GM19238 (cell line): ENCODE measurements at regions not wholly inside any gene's neighbourhood (a gene's known extent, or its start where the extent isn't known, plus 50 kb on each side); places are given as distances from the start of the nearest gene placed in this dataset.

Experiments used
- DNase-seq: peaks from one replicate; pipeline ENCODE4 v3.0.0; 2011; ENCODE audit warnings: low spot score; ENCODE audit not compliant: insufficient read length

GRCh38 chr4:170325599-170325998 lies 235.8 kb upstream of the AADAT start:
- no peak for DNase-seq

- no peak for DNase-seq
These were observed 233.9 kb upstream of the AADAT start for GRCh38 chr4:170323623-170324022.

- no peak for DNase-seq
These were observed 217.4 kb upstream of the AADAT start for GRCh38 chr4:170307182-170307581.

- no peak for DNase-seq
These were observed 216.5 kb upstream of the AADAT start for GRCh38 chr4:170306208-170306607.

- DNase-seq = no peak
These were observed 215.9 kb upstream of the AADAT start for GRCh38 chr4:170305627-170306026.

GRCh38 chr4:170281027-170281426 lies 191.3 kb upstream of the AADAT start:
- DNase-seq = no peak

GRCh38 chr4:170278460-170278859 lies 188.7 kb upstream of the AADAT start:
- no peak for DNase-seq

- DNase-seq = no peak
These were observed 184.9 kb upstream of the AADAT start for GRCh38 chr4:170274616-170275015.

- no peak for DNase-seq
These were observed 183.2 kb upstream of the AADAT start for GRCh38 chr4:170272959-170273358.

- DNase-seq = no peak
These were observed 182.0 kb upstream of the AADAT start for GRCh38 chr4:170271723-170272122.

GRCh38 chr4:170270628-170271027 lies 180.9 kb upstream of the AADAT start:
- DNase-seq = no peak

- DNase-seq = no peak
These were observed 180.2 kb upstream of the AADAT start for GRCh38 chr4:170269950-170270349.

GRCh38 chr4:170259631-170260153 lies 169.9 kb upstream of the AADAT start:
- DNase-seq = peak; percentile 7

GRCh38 chr4:170256807-170257206 lies 167.1 kb upstream of the AADAT start:
- DNase-seq = no peak

- no peak for DNase-seq
These were observed 158.8 kb upstream of the AADAT start for GRCh38 chr4:170248576-170248975.

GRCh38 chr4:170248029-170248428 lies 158.3 kb upstream of the AADAT start:
- no peak for DNase-seq

- DNase-seq = no peak
These were observed 157.8 kb upstream of the AADAT start for GRCh38 chr4:170247596-170247995.

- DNase-seq = no peak
These were observed 154.0 kb upstream of the AADAT start for GRCh38 chr4:170243662-170244288.

GRCh38 chr4:170242471-170242870 lies 152.7 kb upstream of the AADAT start:
- DNase-seq = no peak

GRCh38 chr4:170234800-170235199 lies 145.0 kb upstream of the AADAT start:
- DNase-seq = no peak

- DNase-seq = no peak
These were observed 141.6 kb upstream of the AADAT start for GRCh38 chr4:170231377-170231776.

- DNase-seq = no peak
These were observed 140.5 kb upstream of the AADAT start for GRCh38 chr4:170230242-170230641.

GRCh38 chr4:170229006-170229405 lies 139.2 kb upstream of the AADAT start:
- DNase-seq = no peak

- no peak for DNase-seq
These were observed 138.2 kb upstream of the AADAT start for GRCh38 chr4:170227928-170228327.
